IMR-90 (cell line): ENCODE measurements at regions not wholly inside any gene's neighbourhood (a gene's known extent, or its start where the extent isn't known, plus 50 kb on each side); places are given as distances from the start of the nearest gene placed in this dataset.

Experiments
- ATAC-seq: fragments of 200-7000 bp; cut with Tn5 transposase; 2 replicates; pipeline ENCODE4 v1.9.1; 2020; ENCODE audit warnings: low read depth, mild to moderate bottlenecking, moderate library complexity
- BruUV-seq: library from RNA; stranded (reverse); fragments of 400-500 nt; replicated peaks from 2 replicates; lab custom pipeline; 2021; lab: Mats Ljungman, UMichigan
- CTCF ChIA-PET: fragments of 300-600 bp; formaldehyde crosslinking; extraction: SDS; loops from one replicate; lab custom pipeline; 2021; ENCODE audit warnings: antibody characterized with exemption; lab: Yijun Ruan, JAX
- POLR2A ChIA-PET: fragments of 300-600 bp; sonication (Branson Sonifier 250); formaldehyde crosslinking; loops from one replicate; lab custom pipeline; 2022; ENCODE audit warnings: antibody characterized with exemption; ENCODE audit not compliant: unreplicated experiment; lab: Charles Lee
- DNase-seq: peaks from one replicate; pipeline ENCODE4 v3.0.0; 2013
- H2AFZ ChIP-seq: replicated peaks from 2 replicates; pipeline ENCODE3; 2013; ENCODE audit warnings: low read length, mild to moderate bottlenecking; ENCODE audit not compliant: poor library complexity
- H2AK5ac ChIP-seq: 2 replicates; pipeline ENCODE4 v1.6.1; 2013; ENCODE audit warnings: low read depth, low read length, inconsistent platforms
- H2AK9ac ChIP-seq: replicated peaks from 2 replicates; pipeline ENCODE3; 2013; ENCODE audit warnings: mild to moderate bottlenecking, low read depth, low read length, moderate library complexity; ENCODE audit not compliant: poor library complexity
- H2BK120ac ChIP-seq: 2 replicates; pipeline ENCODE4 v1.6.1; 2013; ENCODE audit warnings: low read depth, low read length, inconsistent platforms
- H2BK15ac ChIP-seq: 3 replicates; pipeline ENCODE4 v1.6.1; 2013; ENCODE audit warnings: low read depth, low read length, inconsistent platforms
- H2BK20ac ChIP-seq: 2 replicates; pipeline ENCODE4 v1.6.1; 2013; ENCODE audit warnings: low read depth, mild to moderate bottlenecking, inconsistent platforms, low read length, moderate library complexity
- H2BK5ac ChIP-seq: 2 replicates; pipeline ENCODE4 v1.6.1; 2013; ENCODE audit warnings: mild to moderate bottlenecking, low read depth, low read length, inconsistent platforms; ENCODE audit not compliant: poor library complexity, severe bottlenecking
- H3K14ac ChIP-seq: replicated peaks from 2 replicates; pipeline ENCODE4 v1.6.1; 2013; ENCODE audit warnings: low read depth, low read length, inconsistent platforms
- H3K18ac ChIP-seq: 2 replicates; pipeline ENCODE4 v1.6.1; 2013; ENCODE audit warnings: low read depth, low read length, control low read depth
- H3K23ac ChIP-seq: 2 replicates; pipeline ENCODE4 v1.6.1; 2013; ENCODE audit warnings: low read depth, low read length, inconsistent platforms
- H3K27ac ChIP-seq: 2 replicates; pipeline ENCODE4 v1.5.1; 2013; ENCODE audit warnings: mild to moderate bottlenecking, control low read depth, low read length; ENCODE audit not compliant: insufficient read depth
- H3K27me3 ChIP-seq: 2 replicates; pipeline ENCODE4 v1.6.1; 2013; ENCODE audit warnings: low read length; ENCODE audit not compliant: control insufficient read depth, insufficient read depth
- H3K36me3 ChIP-seq: 2 replicates; pipeline ENCODE4 v1.6.1; 2013; ENCODE audit warnings: low read length, mixed read lengths; ENCODE audit not compliant: control insufficient read depth, insufficient read depth
- H3K4ac ChIP-seq: 2 replicates; pipeline ENCODE4 v1.6.1; 2013; ENCODE audit warnings: low read depth, low read length, inconsistent platforms
- H3K4me1 ChIP-seq: 2 replicates; pipeline ENCODE4 v1.6.1; 2013; ENCODE audit warnings: low read length, mixed read lengths; ENCODE audit not compliant: control insufficient read depth, insufficient read depth
- H3K4me2 ChIP-seq: 2 replicates; pipeline ENCODE4 v1.6.1; 2013; ENCODE audit warnings: low read depth, mild to moderate bottlenecking, control low read depth, low read length, moderate library complexity
- H3K4me3 ChIP-seq: 2 replicates; pipeline ENCODE4 v1.5.1; 2013; ENCODE audit warnings: low read depth, mild to moderate bottlenecking, control low read depth, low read length, moderate library complexity; ENCODE audit not compliant: insufficient read depth
- H3K56ac ChIP-seq: 2 replicates; pipeline ENCODE4 v1.6.1; 2013; ENCODE audit warnings: low read length, inconsistent platforms; ENCODE audit not compliant: insufficient read depth; ENCODE audit errors: extremely low read depth
- H3K79me1 ChIP-seq, 2 experiments: 2 replicates each; pipeline ENCODE4 v1.6.1; 2013; ENCODE audit warnings: low read length in 2 of 2, inconsistent platforms in 1 of 2, low read depth in 1 of 2
- H3K9ac ChIP-seq: 2 replicates; pipeline ENCODE4 v1.6.1; 2013; ENCODE audit warnings: low read depth, low read length, control low read depth
- H3K9me1 ChIP-seq: 2 replicates; pipeline ENCODE4 v1.6.1; 2013; ENCODE audit warnings: low read length, inconsistent platforms; ENCODE audit not compliant: insufficient read depth
- H3K9me3 ChIP-seq: 2 replicates; pipeline ENCODE4 v1.6.1; 2013; ENCODE audit warnings: low read length; ENCODE audit not compliant: control insufficient read depth, insufficient read depth
- H4K20me1 ChIP-seq: 2 replicates; pipeline ENCODE4 v1.6.1; 2013; ENCODE audit warnings: low read length, inconsistent platforms; ENCODE audit not compliant: insufficient read depth
- H4K5ac ChIP-seq: 2 replicates; pipeline ENCODE4 v1.6.1; 2013; ENCODE audit warnings: mild to moderate bottlenecking, low read depth, low read length, control low read depth
- H4K8ac ChIP-seq, 2 experiments: 2 replicates each; pipeline ENCODE4 v1.6.1; 2013; ENCODE audit warnings: low read depth in 2 of 2, low read length in 2 of 2, control low read depth in 1 of 2, inconsistent platforms in 1 of 2
- H4K91ac ChIP-seq: 2 replicates; pipeline ENCODE4 v1.6.1; 2013; ENCODE audit warnings: low read depth, low read length, inconsistent platforms; ENCODE audit not compliant: insufficient read depth
- BHLHE40 ChIP-seq: fragments of 150-350 bp; IDR thresholded peaks from 2 replicates; pipeline ENCODE4 v1.6.1; 2016; ENCODE audit warnings: mild to moderate bottlenecking, low read depth, low read length
- POLR2A ChIP-seq: IDR thresholded peaks from 2 replicates; pipeline ENCODE4 v1.6.1; 2012; ENCODE audit warnings: mild to moderate bottlenecking, low read depth, low read length
- WGBS, 2 experiments: methylation state at CpG; one replicate each; pipeline versions ENCODE4 v1.1.5 to v1.1.7; 2013; ENCODE audit warnings: missing lambda C conversion rate in 2 of 2; ENCODE audit not compliant: insufficient read length in 1 of 2; ENCODE audit errors: extremely low coverage in 2 of 2; 5-methylcytosine and 5-hydroxymethylcytosine counted together
- dilution Hi-C: fragments of 300-500 bp; cut with HindIII; formaldehyde crosslinking; loops from one replicate; pipeline ENCODE4 v1.14.3; 2018; ENCODE audit warnings: low sequenced_read_pairs; ENCODE audit not compliant: unreplicated experiment
- in situ Hi-C: fragments of 300-500 bp; cut with MboI; formaldehyde crosslinking; loops from 3 replicates; pipeline ENCODE4 v1.14.3; 2019; ENCODE audit warnings: low sequenced_read_pairs, inconsistent platforms, mixed read lengths
- intact Hi-C: fragments of 100-400 bp; cut with micrococcal nuclease; formaldehyde crosslinking; loops from 2 replicates; pipeline ENCODE4 v1.10.0; 2022
- TF ChIP-seq, protein P1 (sequence below): fragments of 150-350 bp; IDR thresholded peaks from 2 replicates; pipeline ENCODE4 v1.6.1; 2017; ENCODE audit warnings: mild to moderate bottlenecking, antibody characterized with exemption, low read length, low read depth
- TF ChIP-seq, protein P2 (sequence below): fragments of 150-350 bp; IDR thresholded peaks from 2 replicates; pipeline ENCODE4 v1.6.1; 2016; ENCODE audit warnings: low read depth, mild to moderate bottlenecking, low read length, moderate library complexity, borderline replicate concordance

GRCh38 chr13:107886118-107886517, 329.2 kb downstream of the LIG4 start:
- H2AK9ac ChIP-seq = no peak overlapping the region
- H4K5ac ChIP-seq = no peak overlapping the region
- no peak for TF ChIP-seq POLR2A
- TF ChIP-seq, protein P1, sequence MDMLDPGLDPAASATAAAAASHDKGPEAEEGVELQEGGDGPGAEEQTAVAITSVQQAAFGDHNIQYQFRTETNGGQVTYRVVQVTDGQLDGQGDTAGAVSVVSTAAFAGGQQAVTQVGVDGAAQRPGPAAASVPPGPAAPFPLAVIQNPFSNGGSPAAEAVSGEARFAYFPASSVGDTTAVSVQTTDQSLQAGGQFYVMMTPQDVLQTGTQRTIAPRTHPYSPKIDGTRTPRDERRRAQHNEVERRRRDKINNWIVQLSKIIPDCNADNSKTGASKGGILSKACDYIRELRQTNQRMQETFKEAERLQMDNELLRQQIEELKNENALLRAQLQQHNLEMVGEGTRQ = no peak
- TF ChIP-seq, protein P2, sequence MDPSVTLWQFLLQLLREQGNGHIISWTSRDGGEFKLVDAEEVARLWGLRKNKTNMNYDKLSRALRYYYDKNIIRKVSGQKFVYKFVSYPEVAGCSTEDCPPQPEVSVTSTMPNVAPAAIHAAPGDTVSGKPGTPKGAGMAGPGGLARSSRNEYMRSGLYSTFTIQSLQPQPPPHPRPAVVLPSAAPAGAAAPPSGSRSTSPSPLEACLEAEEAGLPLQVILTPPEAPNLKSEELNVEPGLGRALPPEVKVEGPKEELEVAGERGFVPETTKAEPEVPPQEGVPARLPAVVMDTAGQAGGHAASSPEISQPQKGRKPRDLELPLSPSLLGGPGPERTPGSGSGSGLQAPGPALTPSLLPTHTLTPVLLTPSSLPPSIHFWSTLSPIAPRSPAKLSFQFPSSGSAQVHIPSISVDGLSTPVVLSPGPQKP = no peak
- no peak for TF ChIP-seq BHLHE40
- H3K14ac ChIP-seq = no peak overlapping the region
- H3K79me1 ChIP-seq = peaks cover 0 to 10% of the 10 kb centered on the region in 2 experiments; a peak in 2 of 4 replicates
- intact Hi-C loops = no loop called here
- H2BK120ac ChIP-seq = peak overlapping the region; percentile 9; the same call in 1 of the 2 replicates
- no peak overlapping the region for H2AFZ ChIP-seq
- no peak overlapping the region for H3K23ac ChIP-seq
- H3K27me3 ChIP-seq = no peaks in the 10 kb centered on the region
- no peaks in the 10 kb centered on the region for H4K20me1 ChIP-seq
- H2BK5ac ChIP-seq = no peak overlapping the region
- H2AK5ac ChIP-seq = no peak overlapping the region
- BruUV-seq = no TSS peak
- peaks cover 5% of the 10 kb centered on the region; the same call in 1 of the 2 replicates for H3K9me1 ChIP-seq
- CTCF ChIA-PET = no interaction called here
- DNase-seq (no peak), ATAC-seq (no peak)
- H2BK20ac ChIP-seq = peak overlapping the region; percentile 51; the same call in 1 of the 2 replicates
- H3K36me3 ChIP-seq = no peaks in the 10 kb centered on the region
- H3K27ac ChIP-seq = no peak overlapping the region
- no peak overlapping the region for H3K18ac ChIP-seq
- H3K9ac ChIP-seq = no peak overlapping the region
- H4K91ac ChIP-seq = no peak overlapping the region
- no peak overlapping the region for H2BK15ac ChIP-seq
- dilution Hi-C loops = no loop called here
- H3K4me1 ChIP-seq = peaks cover 5% of the 10 kb centered on the region; the same call in 1 of the 2 replicates
- no peaks in the 10 kb centered on the region for H3K9me3 ChIP-seq
- in situ Hi-C loops = no loop called here
- POLR2A ChIA-PET = interaction anchor here (0.6 kb wide), 1 partner anchor 256 kb away, joined by 4 read pairs; no protein-coding TSS in a partner anchor
- no peak overlapping the region for H3K4me2 ChIP-seq
- no peak overlapping the region for H3K56ac ChIP-seq
- H3K4ac ChIP-seq = no peak overlapping the region
- no CpG with 5 or more reads among the region's 2 CpGs for WGBS, 2 experiments
- no peak overlapping the region for H4K8ac ChIP-seq
- H3K4me3 ChIP-seq = no peak overlapping the region
